Stimulated activated CD4-positive, alpha-beta T cell treated with anti-CD3 and anti-CD28 coated beads, Interleukin-15, amount 100 ng/mL, for 48 hours (primary cell): ENCODE measurements at regions not wholly inside any gene's neighbourhood (a gene's known extent, or its start where the extent isn't known, plus 50 kb on each side); places are given as distances from the start of the nearest gene placed in this dataset.
"Not testable (repeated sequence)": the region's sequence is repeated elsewhere in the genome, so short reads cannot be mapped to it uniquely, and the experiment has no call there.

Experiments used
- DNase-seq, 2 donors: peaks; one replicate each; pipeline ENCODE4 v3.0.0-alpha.2; 2020; ENCODE audit warnings: low read depth in 2 of 2

GRCh38 chr5:164203581-164204225 lies 698.3 kb downstream of the MAT2B start:
- no peak for DNase-seq

GRCh38 chr5:164204338-164204946 lies 699.0 kb downstream of the MAT2B start:
- no peak for DNase-seq

- DNase-seq: no peak
Measured at GRCh38 chr5:164206196-164206595, 700.8 kb downstream of the MAT2B start.

- DNase-seq: no peak
Measured at GRCh38 chr5:164207646-164208045, 702.2 kb downstream of the MAT2B start.

GRCh38 chr5:164210491-164210890 lies 705.1 kb downstream of the MAT2B start:
- DNase-seq: no peak

- DNase-seq: no peak
Measured at GRCh38 chr5:164214698-164215097, 709.3 kb downstream of the MAT2B start.

- DNase-seq: no peak
Measured at GRCh38 chr5:164217464-164217863, 712.0 kb downstream of the MAT2B start.

- no peak for DNase-seq
Measured at GRCh38 chr5:164220522-164220921, 715.1 kb downstream of the MAT2B start.

GRCh38 chr5:164224236-164224635 lies 718.8 kb downstream of the MAT2B start:
- no peak for DNase-seq

- no peak for DNase-seq
Measured at GRCh38 chr5:164224772-164225171, 719.4 kb downstream of the MAT2B start.

GRCh38 chr5:164230341-164230740 lies 724.9 kb downstream of the MAT2B start:
- DNase-seq: no peak

- DNase-seq: no peak
Measured at GRCh38 chr5:164233791-164234190, 728.4 kb downstream of the MAT2B start.

GRCh38 chr5:164234321-164234720 lies 728.9 kb downstream of the MAT2B start:
- no peak for DNase-seq

GRCh38 chr5:164235300-164235891 lies 730.0 kb downstream of the MAT2B start:
- DNase-seq: no peak

- no peak for DNase-seq
Measured at GRCh38 chr5:164237486-164237885, 732.1 kb downstream of the MAT2B start.

- DNase-seq: not testable (repeated sequence)
Measured at GRCh38 chr5:164251781-164252180, 746.4 kb downstream of the MAT2B start.

- no peak for DNase-seq
Measured at GRCh38 chr5:164253764-164254163, 748.3 kb downstream of the MAT2B start.

GRCh38 chr5:164255598-164256213 lies 750.3 kb downstream of the MAT2B start:
- no peak for DNase-seq

- no peak for DNase-seq
Measured at GRCh38 chr5:164256351-164256750, 750.9 kb downstream of the MAT2B start.

GRCh38 chr5:164256954-164257353 lies 751.5 kb downstream of the MAT2B start:
- no peak for DNase-seq

- DNase-seq: no peak
Measured at GRCh38 chr5:164265566-164265965, 760.1 kb downstream of the MAT2B start.

- no peak for DNase-seq
Measured at GRCh38 chr5:164266571-164266970, 761.2 kb downstream of the MAT2B start.

GRCh38 chr5:164277720-164278119 lies 772.3 kb downstream of the MAT2B start:
- no peak for DNase-seq
